ENCODE measurements at regions not wholly inside any gene's neighbourhood (a gene's known extent, or its start where the extent isn't known, plus 50 kb on each side); places are given as distances from the start of the nearest gene placed in this dataset.

DNA sequence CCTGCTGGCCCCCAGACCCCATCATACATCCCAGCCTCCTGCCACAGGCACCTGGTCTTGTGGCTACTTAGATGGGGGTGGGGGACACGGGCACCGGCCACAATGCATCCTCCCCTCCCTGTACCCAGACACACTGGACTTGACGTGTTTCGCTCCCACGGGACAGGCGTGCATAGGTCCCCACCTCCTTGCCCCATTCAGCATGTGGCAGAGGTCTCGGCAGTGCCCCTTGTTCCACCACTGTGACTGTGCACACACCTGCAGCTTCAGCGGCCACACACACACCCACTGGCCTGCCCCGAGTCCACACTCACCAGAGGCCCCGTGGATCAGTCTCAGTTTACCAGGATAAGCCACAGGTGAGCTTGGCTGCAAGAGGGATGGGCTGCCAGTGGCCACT lies 109.6 kb downstream of the ENGASE start:
- no peak overlapping the region for H3K4me3 ChIP-seq
- no peaks in the 10 kb centered on the region for H3K9me3 ChIP-seq
- intact Hi-C loops (cut with DNase I) = no loop called here
- no peaks in the 10 kb centered on the region for H3K27me3 ChIP-seq
- DNase-seq (ENCODE audit: low spot score in 2 of 2) = no peak
- no peaks in the 10 kb centered on the region for H3K4me1 ChIP-seq
- TF ChIP-seq, protein P1, sequence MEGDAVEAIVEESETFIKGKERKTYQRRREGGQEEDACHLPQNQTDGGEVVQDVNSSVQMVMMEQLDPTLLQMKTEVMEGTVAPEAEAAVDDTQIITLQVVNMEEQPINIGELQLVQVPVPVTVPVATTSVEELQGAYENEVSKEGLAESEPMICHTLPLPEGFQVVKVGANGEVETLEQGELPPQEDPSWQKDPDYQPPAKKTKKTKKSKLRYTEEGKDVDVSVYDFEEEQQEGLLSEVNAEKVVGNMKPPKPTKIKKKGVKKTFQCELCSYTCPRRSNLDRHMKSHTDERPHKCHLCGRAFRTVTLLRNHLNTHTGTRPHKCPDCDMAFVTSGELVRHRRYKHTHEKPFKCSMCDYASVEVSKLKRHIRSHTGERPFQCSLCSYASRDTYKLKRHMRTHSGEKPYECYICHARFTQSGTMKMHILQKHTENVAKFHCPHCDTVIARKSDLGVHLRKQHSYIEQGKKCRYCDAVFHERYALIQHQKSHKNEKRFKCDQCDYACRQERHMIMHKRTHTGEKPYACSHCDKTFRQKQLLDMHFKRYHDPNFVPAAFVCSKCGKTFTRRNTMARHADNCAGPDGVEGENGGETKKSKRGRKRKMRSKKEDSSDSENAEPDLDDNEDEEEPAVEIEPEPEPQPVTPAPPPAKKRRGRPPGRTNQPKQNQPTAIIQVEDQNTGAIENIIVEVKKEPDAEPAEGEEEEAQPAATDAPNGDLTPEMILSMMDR (IDR thresholded peaks at IDR 0.05) = no peak
- H3K36me3 ChIP-seq = no peaks in the 10 kb centered on the region
- no peak overlapping the region for H3K27ac ChIP-seq

DNA sequence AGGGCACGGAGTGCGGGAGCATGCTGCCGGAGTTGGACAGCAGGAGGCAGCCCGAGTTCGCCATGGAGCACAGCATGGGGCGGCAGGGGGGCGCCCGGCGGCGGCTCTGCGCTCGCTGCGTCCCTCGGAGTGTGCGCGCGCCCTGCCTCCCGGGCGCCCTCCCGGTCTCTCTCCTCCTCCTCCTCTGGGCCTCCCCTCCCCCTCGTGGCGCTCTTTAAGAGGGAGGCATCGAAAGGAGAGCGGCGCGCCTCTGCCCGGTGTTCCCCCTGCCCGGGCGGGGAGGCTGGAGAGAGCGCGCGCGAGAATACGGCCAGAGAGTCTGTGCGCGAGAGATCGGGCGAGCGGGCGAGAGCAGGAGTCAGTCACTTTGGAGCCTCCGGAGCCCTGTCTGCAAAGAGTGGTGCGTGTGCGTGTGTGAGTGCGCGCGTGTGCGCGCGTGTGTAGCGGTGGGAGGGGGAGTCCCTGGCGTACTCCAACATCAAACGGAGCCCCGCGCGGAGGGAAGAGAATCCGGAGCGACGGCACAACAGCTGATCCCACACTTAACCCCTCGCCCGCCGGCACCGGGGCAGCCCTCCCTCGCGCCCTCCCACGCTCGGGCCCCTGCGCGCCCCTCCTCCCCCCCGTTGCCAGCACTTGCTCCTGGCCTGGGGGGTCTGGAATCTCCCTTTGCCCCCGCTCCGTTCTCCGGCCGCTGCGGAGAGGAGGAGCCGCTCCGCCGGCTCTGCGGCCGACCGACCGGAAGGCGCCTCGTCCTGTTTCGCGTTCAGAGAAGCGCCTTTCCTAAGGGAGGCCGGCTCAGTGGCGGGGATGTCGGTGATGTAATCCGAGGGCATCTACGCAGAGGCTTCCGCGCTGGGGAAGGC lies 108.9 kb downstream of the ENGASE start:
- Histone ChIP-seq H3K9me3 (no peaks in the 10 kb centered on the region), H3K4me1 (no peaks in the 10 kb centered on the region), H3K27ac (no peak overlapping the region), H3K36me3 (no peaks in the 10 kb centered on the region), H3K27me3 (no peaks in the 10 kb centered on the region), H3K4me3 (no peak overlapping the region)
- DNase-seq (ENCODE audit: low spot score in 2 of 2) = no peak
- intact Hi-C loops (cut with DNase I) = no loop called here
- TF ChIP-seq, protein P1 (IDR thresholded peaks at IDR 0.05) = no peak

DNA sequence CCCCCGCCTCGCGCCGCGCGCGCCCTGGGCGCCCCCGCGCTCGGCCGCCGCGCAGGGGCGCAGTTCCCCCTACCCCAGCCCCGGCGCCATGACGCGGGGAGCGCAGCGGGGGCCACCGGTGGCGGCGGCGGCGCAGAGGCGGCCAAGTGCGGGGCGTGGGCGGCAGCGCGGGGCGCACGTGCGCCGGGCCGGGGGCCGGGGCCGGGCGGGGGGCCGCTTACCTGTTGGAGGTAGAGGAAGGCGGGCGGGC lies 108.3 kb downstream of the ENGASE start:
- Histone ChIP-seq H3K4me1 (no peaks in the 10 kb centered on the region), H3K36me3 (no peaks in the 10 kb centered on the region), H3K27ac (no peak overlapping the region), H3K27me3 (no peaks in the 10 kb centered on the region), H3K4me3 (no peak overlapping the region), H3K9me3 (no peaks in the 10 kb centered on the region)
- TF ChIP-seq, protein P1 (IDR thresholded peaks at IDR 0.05) = no peak
- no peak for DNase-seq (ENCODE audit: low spot score in 2 of 2)
- intact Hi-C loops (cut with DNase I) = no loop called here

DNA sequence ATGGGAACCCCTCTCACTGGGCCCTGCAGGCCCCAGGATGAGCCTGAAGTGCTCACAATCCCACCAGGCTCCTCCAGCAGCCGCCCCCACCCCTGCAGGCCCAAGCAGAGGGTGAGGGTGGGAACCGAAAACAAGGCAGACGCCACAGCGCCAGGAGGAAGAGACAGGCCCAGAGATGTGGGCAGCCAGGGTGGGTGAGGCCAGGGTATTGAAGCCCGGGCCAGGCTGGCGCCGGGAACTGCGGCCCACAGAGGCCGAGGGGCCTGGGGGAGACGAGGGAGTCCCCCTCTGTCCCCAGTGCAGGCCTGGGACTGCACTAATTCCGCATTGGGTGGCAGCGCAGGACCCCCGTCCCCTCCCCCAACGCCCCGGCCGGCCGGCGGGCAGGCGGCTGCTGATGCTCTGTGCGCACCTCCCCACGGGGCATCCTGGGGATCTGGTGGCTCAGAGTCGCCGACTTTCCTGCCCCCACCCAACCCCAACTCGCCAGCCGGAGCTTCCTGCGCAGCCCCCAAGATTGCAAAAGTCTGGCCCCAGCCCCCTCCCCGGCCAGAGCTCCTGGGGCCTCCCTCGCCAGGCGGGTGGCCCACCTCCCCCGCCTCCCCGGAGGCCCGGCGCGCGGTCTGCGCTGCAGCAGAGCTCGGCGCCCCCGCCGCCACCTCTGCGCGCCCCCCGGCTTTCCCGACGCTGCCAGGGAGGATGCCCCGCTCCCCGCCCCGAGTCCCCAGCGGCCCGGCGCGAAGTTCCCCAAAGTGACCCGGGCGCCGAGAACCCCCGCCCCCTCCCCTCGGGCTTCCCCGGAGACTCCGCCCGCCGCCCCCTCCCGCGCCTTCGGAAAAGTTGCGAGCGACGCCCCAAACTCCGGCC lies 107.8 kb downstream of the ENGASE start:
- Histone ChIP-seq H3K4me1 (no peaks in the 10 kb centered on the region), H3K4me3 (no peak overlapping the region), H3K9me3 (no peaks in the 10 kb centered on the region), H3K36me3 (no peaks in the 10 kb centered on the region), H3K27ac (no peak overlapping the region), H3K27me3 (no peaks in the 10 kb centered on the region)
- TF ChIP-seq, protein P1 (IDR thresholded peaks at IDR 0.05) = no peak
- intact Hi-C loops (cut with DNase I) = no loop called here
- no peak for DNase-seq (ENCODE audit: low spot score in 2 of 2)

DNA sequence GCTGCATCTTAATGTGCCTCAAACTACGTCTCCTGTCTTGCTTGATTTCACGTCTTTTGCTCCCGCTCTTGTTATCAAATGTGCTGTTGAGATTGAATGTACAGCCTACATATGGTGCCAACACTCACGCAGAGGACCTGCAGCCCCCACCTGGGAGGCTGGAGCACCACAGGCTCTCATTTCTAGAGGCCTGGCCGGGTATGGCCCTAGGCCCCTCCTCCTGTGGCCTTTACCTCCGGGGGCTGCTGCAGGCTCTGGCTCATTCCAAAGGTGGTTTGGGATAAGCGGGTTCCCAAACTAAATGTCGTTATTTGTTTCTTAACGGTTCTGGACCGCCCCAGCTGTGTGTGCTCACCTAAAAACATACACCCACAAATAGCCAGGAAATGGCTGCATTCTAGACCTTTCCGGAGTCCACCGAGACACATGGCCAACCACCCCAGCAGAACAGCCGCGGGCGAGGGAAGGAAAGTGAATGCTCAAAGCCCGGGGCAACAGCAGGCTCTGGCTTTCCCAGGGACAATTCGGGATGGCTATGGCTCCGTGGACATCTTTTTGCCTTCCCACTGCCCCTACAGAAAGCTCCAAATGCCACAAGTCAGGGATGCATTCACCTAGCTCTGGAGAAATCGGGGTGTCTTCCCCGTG lies 105.9 kb downstream of the ENGASE start:
- intact Hi-C loops (cut with DNase I) = no loop called here
- no peaks in the 10 kb centered on the region for H3K36me3 ChIP-seq
- no peak overlapping the region for H3K27ac ChIP-seq
- no peaks in the 10 kb centered on the region for H3K4me1 ChIP-seq
- DNase-seq (ENCODE audit: low spot score in 2 of 2) = no peak
- no peaks in the 10 kb centered on the region for H3K9me3 ChIP-seq
- TF ChIP-seq, protein P1 (IDR thresholded peaks at IDR 0.05) = no peak
- no peak overlapping the region for H3K4me3 ChIP-seq
- no peaks in the 10 kb centered on the region for H3K27me3 ChIP-seq

Data from ascending aorta (tissue), 2 donors.